ENCODE measurements at regions not wholly inside any gene's neighbourhood (a gene's known extent, or its start where the extent isn't known, plus 50 kb on each side); places are given as distances from the start of the nearest gene placed in this dataset.

GRCh38 chr5:39726467-39726866 is 301.7 kb upstream of the DAB2 start:
- no peaks in the 10 kb centered on the region for H3K36me3 ChIP-seq (ENCODE audit: control insufficient read depth in 1 of 2, insufficient read depth in 2 of 2, low read length in 2 of 2)
- no peaks in the 10 kb centered on the region for H3K4me1 ChIP-seq (ENCODE audit: control insufficient read depth in 1 of 2, insufficient read depth in 2 of 2, low read length in 2 of 2)
- H3K9me3 ChIP-seq (ENCODE audit: control insufficient read depth in 1 of 2, low read length in 2 of 2): no peaks in the 10 kb centered on the region
- no peaks in the 10 kb centered on the region for H3K27me3 ChIP-seq (ENCODE audit: low read depth, low read length)
- no peak overlapping the region for H3K27ac ChIP-seq (ENCODE audit: low read length)
- H3K4me3 ChIP-seq (ENCODE audit: low read depth in 1 of 2, low read length in 2 of 2): no peak overlapping the region

GRCh38 chr5:39721394-39721793 is 296.6 kb upstream of the DAB2 start:
- Histone ChIP-seq H3K27me3 (ENCODE audit: low read depth, low read length) (no peaks in the 10 kb centered on the region), H3K27ac (ENCODE audit: low read length) (no peak overlapping the region), H3K36me3 (ENCODE audit: control insufficient read depth in 1 of 2, insufficient read depth in 2 of 2, low read length in 2 of 2) (no peaks in the 10 kb centered on the region), H3K4me1 (ENCODE audit: control insufficient read depth in 1 of 2, insufficient read depth in 2 of 2, low read length in 2 of 2) (no peaks in the 10 kb centered on the region), H3K9me3 (ENCODE audit: control insufficient read depth in 1 of 2, low read length in 2 of 2) (no peaks in the 10 kb centered on the region), H3K4me3 (ENCODE audit: low read depth in 1 of 2, low read length in 2 of 2) (no peak overlapping the region)

- Histone ChIP-seq H3K4me3 (ENCODE audit: low read depth in 1 of 2, low read length in 2 of 2) (no peak overlapping the region), H3K27me3 (ENCODE audit: low read depth, low read length) (no peaks in the 10 kb centered on the region), H3K27ac (ENCODE audit: low read length) (no peak overlapping the region), H3K9me3 (ENCODE audit: control insufficient read depth in 1 of 2, low read length in 2 of 2) (no peaks in the 10 kb centered on the region), H3K36me3 (ENCODE audit: control insufficient read depth in 1 of 2, insufficient read depth in 2 of 2, low read length in 2 of 2) (no peaks in the 10 kb centered on the region), H3K4me1 (ENCODE audit: control insufficient read depth in 1 of 2, insufficient read depth in 2 of 2, low read length in 2 of 2) (no peaks in the 10 kb centered on the region)
These were observed 295.4 kb upstream of the DAB2 start for GRCh38 chr5:39720136-39720535.

- H3K4me3 ChIP-seq (ENCODE audit: low read depth in 1 of 2, low read length in 2 of 2): no peak overlapping the region
- no peaks in the 10 kb centered on the region for H3K36me3 ChIP-seq (ENCODE audit: control insufficient read depth in 1 of 2, insufficient read depth in 2 of 2, low read length in 2 of 2)
- H3K4me1 ChIP-seq (ENCODE audit: control insufficient read depth in 1 of 2, insufficient read depth in 2 of 2, low read length in 2 of 2): no peaks in the 10 kb centered on the region
- no peak overlapping the region for H3K27ac ChIP-seq (ENCODE audit: low read length)
- no peaks in the 10 kb centered on the region for H3K9me3 ChIP-seq (ENCODE audit: control insufficient read depth in 1 of 2, low read length in 2 of 2)
- no peaks in the 10 kb centered on the region for H3K27me3 ChIP-seq (ENCODE audit: low read depth, low read length)
These were observed 292.6 kb upstream of the DAB2 start for GRCh38 chr5:39717176-39717897.

- Histone ChIP-seq H3K4me1 (ENCODE audit: control insufficient read depth in 1 of 2, insufficient read depth in 2 of 2, low read length in 2 of 2) (no peaks in the 10 kb centered on the region), H3K36me3 (ENCODE audit: control insufficient read depth in 1 of 2, insufficient read depth in 2 of 2, low read length in 2 of 2) (no peaks in the 10 kb centered on the region), H3K9me3 (ENCODE audit: control insufficient read depth in 1 of 2, low read length in 2 of 2) (no peaks in the 10 kb centered on the region), H3K27me3 (ENCODE audit: low read depth, low read length) (no peaks in the 10 kb centered on the region), H3K4me3 (ENCODE audit: low read depth in 1 of 2, low read length in 2 of 2) (no peak overlapping the region), H3K27ac (ENCODE audit: low read length) (no peak overlapping the region)
These were observed 291.8 kb upstream of the DAB2 start for GRCh38 chr5:39716532-39717028.

- no peak overlapping the region for H3K4me3 ChIP-seq (ENCODE audit: low read depth in 1 of 2, low read length in 2 of 2)
- H3K36me3 ChIP-seq (ENCODE audit: control insufficient read depth in 1 of 2, insufficient read depth in 2 of 2, low read length in 2 of 2): no peaks in the 10 kb centered on the region
- H3K4me1 ChIP-seq (ENCODE audit: control insufficient read depth in 1 of 2, insufficient read depth in 2 of 2, low read length in 2 of 2): no peaks in the 10 kb centered on the region
- H3K27me3 ChIP-seq (ENCODE audit: low read depth, low read length): no peaks in the 10 kb centered on the region
- no peak overlapping the region for H3K27ac ChIP-seq (ENCODE audit: low read length)
- no peaks in the 10 kb centered on the region for H3K9me3 ChIP-seq (ENCODE audit: control insufficient read depth in 1 of 2, low read length in 2 of 2)
These were observed 289.4 kb upstream of the DAB2 start for GRCh38 chr5:39714036-39714698.

- no peaks in the 10 kb centered on the region for H3K4me1 ChIP-seq (ENCODE audit: control insufficient read depth in 1 of 2, insufficient read depth in 2 of 2, low read length in 2 of 2)
- no peak overlapping the region for H3K4me3 ChIP-seq (ENCODE audit: low read depth in 1 of 2, low read length in 2 of 2)
- H3K9me3 ChIP-seq (ENCODE audit: control insufficient read depth in 1 of 2, low read length in 2 of 2): no peaks in the 10 kb centered on the region
- no peaks in the 10 kb centered on the region for H3K27me3 ChIP-seq (ENCODE audit: low read depth, low read length)
- no peak overlapping the region for H3K27ac ChIP-seq (ENCODE audit: low read length)
- H3K36me3 ChIP-seq (ENCODE audit: control insufficient read depth in 1 of 2, insufficient read depth in 2 of 2, low read length in 2 of 2): no peaks in the 10 kb centered on the region
These were observed 288.6 kb upstream of the DAB2 start for GRCh38 chr5:39713250-39713916.

GRCh38 chr5:39712316-39713249 is 287.8 kb upstream of the DAB2 start:
- Histone ChIP-seq H3K4me1 (ENCODE audit: control insufficient read depth in 1 of 2, insufficient read depth in 2 of 2, low read length in 2 of 2) (no peaks in the 10 kb centered on the region), H3K9me3 (ENCODE audit: control insufficient read depth in 1 of 2, low read length in 2 of 2) (no peaks in the 10 kb centered on the region), H3K4me3 (ENCODE audit: low read depth in 1 of 2, low read length in 2 of 2) (no peak overlapping the region), H3K36me3 (ENCODE audit: control insufficient read depth in 1 of 2, insufficient read depth in 2 of 2, low read length in 2 of 2) (no peaks in the 10 kb centered on the region), H3K27me3 (ENCODE audit: low read depth, low read length) (no peaks in the 10 kb centered on the region), H3K27ac (ENCODE audit: low read length) (no peak overlapping the region)

- Histone ChIP-seq H3K27me3 (ENCODE audit: low read depth, low read length) (no peaks in the 10 kb centered on the region), H3K9me3 (ENCODE audit: control insufficient read depth in 1 of 2, low read length in 2 of 2) (no peaks in the 10 kb centered on the region), H3K36me3 (ENCODE audit: control insufficient read depth in 1 of 2, insufficient read depth in 2 of 2, low read length in 2 of 2) (no peaks in the 10 kb centered on the region), H3K4me1 (ENCODE audit: control insufficient read depth in 1 of 2, insufficient read depth in 2 of 2, low read length in 2 of 2) (no peaks in the 10 kb centered on the region), H3K4me3 (ENCODE audit: low read depth in 1 of 2, low read length in 2 of 2) (no peak overlapping the region), H3K27ac (ENCODE audit: low read length) (no peak overlapping the region)
These were observed 287.0 kb upstream of the DAB2 start for GRCh38 chr5:39711821-39712220.

GRCh38 chr5:39709032-39709431 is 284.3 kb upstream of the DAB2 start:
- Histone ChIP-seq H3K27me3 (ENCODE audit: low read depth, low read length) (no peaks in the 10 kb centered on the region), H3K4me1 (ENCODE audit: control insufficient read depth in 1 of 2, insufficient read depth in 2 of 2, low read length in 2 of 2) (no peaks in the 10 kb centered on the region), H3K27ac (ENCODE audit: low read length) (no peak overlapping the region), H3K36me3 (ENCODE audit: control insufficient read depth in 1 of 2, insufficient read depth in 2 of 2, low read length in 2 of 2) (no peaks in the 10 kb centered on the region), H3K9me3 (ENCODE audit: control insufficient read depth in 1 of 2, low read length in 2 of 2) (no peaks in the 10 kb centered on the region), H3K4me3 (ENCODE audit: low read depth in 1 of 2, low read length in 2 of 2) (no peak overlapping the region)

- H3K9me3 ChIP-seq (ENCODE audit: control insufficient read depth in 1 of 2, low read length in 2 of 2): no peaks in the 10 kb centered on the region
- no peaks in the 10 kb centered on the region for H3K27me3 ChIP-seq (ENCODE audit: low read depth, low read length)
- no peak overlapping the region for H3K4me3 ChIP-seq (ENCODE audit: low read depth in 1 of 2, low read length in 2 of 2)
- no peaks in the 10 kb centered on the region for H3K4me1 ChIP-seq (ENCODE audit: control insufficient read depth in 1 of 2, insufficient read depth in 2 of 2, low read length in 2 of 2)
- no peaks in the 10 kb centered on the region for H3K36me3 ChIP-seq (ENCODE audit: control insufficient read depth in 1 of 2, insufficient read depth in 2 of 2, low read length in 2 of 2)
- no peak overlapping the region for H3K27ac ChIP-seq (ENCODE audit: low read length)
These were observed 278.1 kb upstream of the DAB2 start for GRCh38 chr5:39702928-39703327.

Data from muscle layer of duodenum (tissue), 2 donors.